ENCODE measurements at regions not wholly inside any gene's neighbourhood (a gene's known extent, or its start where the extent isn't known, plus 50 kb on each side); places are given as distances from the start of the nearest gene placed in this dataset.

DNA sequence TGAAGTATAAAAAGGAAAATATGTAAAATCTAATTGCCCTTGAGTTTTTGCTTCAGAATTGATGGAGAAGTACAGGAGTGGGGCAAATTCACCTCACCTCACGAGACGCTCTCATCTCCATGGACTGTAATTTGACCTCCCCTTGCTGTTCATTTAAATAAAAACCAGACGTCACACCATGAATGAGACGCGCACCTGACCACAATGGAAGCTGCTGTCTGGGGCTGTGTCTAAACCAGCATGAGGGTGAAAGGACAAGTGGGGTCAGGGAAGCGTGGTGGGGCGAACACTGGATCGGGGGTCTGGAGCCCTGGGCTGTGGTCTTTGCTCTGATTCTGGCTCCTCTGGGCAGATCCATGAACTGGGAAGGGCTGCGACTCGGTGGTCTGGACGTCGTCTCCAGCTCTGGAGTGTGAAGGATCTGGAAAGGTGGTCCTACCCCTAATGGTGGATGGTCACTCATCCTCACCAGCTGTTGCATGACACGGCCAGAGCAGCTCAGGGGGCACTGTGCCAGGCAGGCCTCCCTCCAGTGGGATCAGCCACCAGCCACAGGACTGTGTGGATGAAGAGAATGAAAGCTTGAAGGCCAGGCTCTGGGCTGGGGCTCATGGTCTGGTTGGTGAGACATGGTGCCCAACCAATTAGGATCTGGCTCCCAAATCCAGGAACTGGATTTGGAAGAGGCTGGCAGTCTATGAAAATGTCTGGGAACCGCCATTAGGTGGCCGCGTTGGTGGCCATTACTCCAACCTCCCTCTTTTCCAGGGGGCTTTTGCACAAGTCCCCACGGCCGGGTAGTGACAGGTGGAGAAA, 728.6 kb downstream of the PTPRU start (continued):
- TF ChIP-seq, protein P1, sequence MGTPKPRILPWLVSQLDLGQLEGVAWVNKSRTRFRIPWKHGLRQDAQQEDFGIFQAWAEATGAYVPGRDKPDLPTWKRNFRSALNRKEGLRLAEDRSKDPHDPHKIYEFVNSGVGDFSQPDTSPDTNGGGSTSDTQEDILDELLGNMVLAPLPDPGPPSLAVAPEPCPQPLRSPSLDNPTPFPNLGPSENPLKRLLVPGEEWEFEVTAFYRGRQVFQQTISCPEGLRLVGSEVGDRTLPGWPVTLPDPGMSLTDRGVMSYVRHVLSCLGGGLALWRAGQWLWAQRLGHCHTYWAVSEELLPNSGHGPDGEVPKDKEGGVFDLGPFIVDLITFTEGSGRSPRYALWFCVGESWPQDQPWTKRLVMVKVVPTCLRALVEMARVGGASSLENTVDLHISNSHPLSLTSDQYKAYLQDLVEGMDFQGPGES (IDR thresholded peaks at IDR 0.05) = no peak
- TF ChIP-seq YBX1 (IDR thresholded peaks at IDR 0.05) = no peak
- no peak for TF ChIP-seq TBL1XR1 (IDR thresholded peaks at IDR 0.05; ENCODE audit: low read depth, low read length)
- TF ChIP-seq ZNF207 (IDR thresholded peaks at IDR 0.05; ENCODE audit: borderline replicate concordance) = no peak
- no peak for TF ChIP-seq NFYA (IDR thresholded peaks at IDR 0.05; ENCODE audit: borderline replicate concordance, low read depth, low read length)

DNA sequence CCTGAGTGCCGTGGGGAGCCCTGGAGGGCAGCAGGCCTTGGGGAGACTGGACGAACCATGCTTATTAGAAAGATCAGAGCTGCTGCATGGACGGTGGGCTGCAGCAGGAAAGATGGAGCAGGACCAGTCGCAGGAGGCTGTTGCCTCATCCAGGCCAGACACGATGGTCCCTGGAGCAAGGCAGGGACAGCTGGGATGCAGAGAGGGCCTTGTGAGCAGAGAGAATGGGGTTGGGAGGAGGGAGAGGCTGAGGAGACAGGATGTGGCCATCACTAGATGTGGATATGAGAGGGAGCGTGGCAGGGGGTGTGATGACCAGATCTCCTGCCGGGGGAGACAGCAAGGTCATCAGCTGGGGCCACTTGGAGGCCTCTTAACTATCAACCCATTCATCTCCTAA, 727.6 kb downstream of the PTPRU start:
- FAIRE-seq (no peak), DNase-seq (ENCODE audit: low read depth, low spot score) (no peak), ATAC-seq (no peak)
- intact Hi-C loops (cut with micrococcal nuclease; ENCODE audit: unreplicated experiment) (no loop called here), in situ Hi-C loops (cut with MboI) (no loop called here)
- CTCF ChIA-PET = no interaction called here
- Histone ChIP-seq H3K4me3 (no peak overlapping the region), H3K79me2 (ENCODE audit: control insufficient read depth, insufficient read depth, low read length) (no peaks in the 10 kb centered on the region), H2AFZ (ENCODE audit: control insufficient read depth, low read depth, low read length) (no peak overlapping the region), H3K4me2 (ENCODE audit: control insufficient read depth, insufficient read depth) (no peak overlapping the region), H3K27me3 (replicated peaks in 1 of 2; ENCODE audit: control insufficient read depth in 2 of 2, insufficient read depth in 2 of 2, low read length in 1 of 2) (no peaks in the 10 kb centered on the region; a peak in 1 of 4 replicates), H3K9me3 (replicated peaks; ENCODE audit: control insufficient read depth, insufficient read depth, low read length) (no peaks in the 10 kb centered on the region), H3K36me3 (ENCODE audit: control insufficient read depth in 2 of 2, insufficient read depth in 2 of 2, low read length in 1 of 2) (no peaks in the 10 kb centered on the region), H3K9ac (ENCODE audit: control insufficient read depth, insufficient read depth, low read length) (no peak overlapping the region), H3K27ac (ENCODE audit: control insufficient read depth, insufficient read depth) (no peak overlapping the region), H4K20me1 (ENCODE audit: control insufficient read depth, insufficient read depth) (no peaks in the 10 kb centered on the region), H3K4me1 (ENCODE audit: control insufficient read depth, insufficient read depth, low read length) (no peaks in the 10 kb centered on the region)
- RAD21 ChIA-PET (ENCODE audit: unreplicated experiment) = no interaction called here
- 14% methylated on average over 7 of the region's 7 CpGs for WGBS (ENCODE audit: insufficient coverage, insufficient replicate concordance, low lambda C conversion rate, missing lambda C conversion rate)
- no TSS peak for BruUV-seq (replicated peaks)
- POLR2A ChIA-PET = no interaction called here
- SMC1A ChIA-PET (ENCODE audit: uncharacterized antibody, unreplicated experiment) = no interaction called here
- no peak for TF ChIP-seq BHLHE40 (IDR thresholded peaks at IDR 0.05; ENCODE audit: borderline replicate concordance in 1 of 2, low read depth in 2 of 2, low read length in 1 of 2)
- TF ChIP-seq KDM1A (IDR thresholded peaks at IDR 0.05; ENCODE audit: borderline replicate concordance) = no peak
- TF ChIP-seq SIX5 (IDR thresholded peaks at IDR 0.05; ENCODE audit: low read depth, low read length, severe bottlenecking) = no peak
- TF ChIP-seq, protein P1 (IDR thresholded peaks at IDR 0.05) = no peak
- no peak for TF ChIP-seq ZNF207 (IDR thresholded peaks at IDR 0.05; ENCODE audit: borderline replicate concordance)
- no peak for TF ChIP-seq YY1 (IDR thresholded peaks at IDR 0.05; ENCODE audit: low read depth, low read length)
- TF ChIP-seq, protein P2, sequence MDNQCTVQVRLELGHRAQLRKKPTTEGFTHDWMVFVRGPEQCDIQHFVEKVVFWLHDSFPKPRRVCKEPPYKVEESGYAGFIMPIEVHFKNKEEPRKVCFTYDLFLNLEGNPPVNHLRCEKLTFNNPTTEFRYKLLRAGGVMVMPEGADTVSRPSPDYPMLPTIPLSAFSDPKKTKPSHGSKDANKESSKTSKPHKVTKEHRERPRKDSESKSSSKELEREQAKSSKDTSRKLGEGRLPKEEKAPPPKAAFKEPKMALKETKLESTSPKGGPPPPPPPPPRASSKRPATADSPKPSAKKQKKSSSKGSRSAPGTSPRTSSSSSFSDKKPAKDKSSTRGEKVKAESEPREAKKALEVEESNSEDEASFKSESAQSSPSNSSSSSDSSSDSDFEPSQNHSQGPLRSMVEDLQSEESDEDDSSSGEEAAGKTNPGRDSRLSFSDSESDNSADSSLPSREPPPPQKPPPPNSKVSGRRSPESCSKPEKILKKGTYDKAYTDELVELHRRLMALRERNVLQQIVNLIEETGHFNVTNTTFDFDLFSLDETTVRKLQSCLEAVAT (IDR thresholded peaks at IDR 0.05) = no peak
- TF ChIP-seq NRF1 (conservative IDR thresholded peaks at IDR 0.05; ENCODE audit: low read depth, low read length) = no peak
- TF ChIP-seq, protein P3, sequence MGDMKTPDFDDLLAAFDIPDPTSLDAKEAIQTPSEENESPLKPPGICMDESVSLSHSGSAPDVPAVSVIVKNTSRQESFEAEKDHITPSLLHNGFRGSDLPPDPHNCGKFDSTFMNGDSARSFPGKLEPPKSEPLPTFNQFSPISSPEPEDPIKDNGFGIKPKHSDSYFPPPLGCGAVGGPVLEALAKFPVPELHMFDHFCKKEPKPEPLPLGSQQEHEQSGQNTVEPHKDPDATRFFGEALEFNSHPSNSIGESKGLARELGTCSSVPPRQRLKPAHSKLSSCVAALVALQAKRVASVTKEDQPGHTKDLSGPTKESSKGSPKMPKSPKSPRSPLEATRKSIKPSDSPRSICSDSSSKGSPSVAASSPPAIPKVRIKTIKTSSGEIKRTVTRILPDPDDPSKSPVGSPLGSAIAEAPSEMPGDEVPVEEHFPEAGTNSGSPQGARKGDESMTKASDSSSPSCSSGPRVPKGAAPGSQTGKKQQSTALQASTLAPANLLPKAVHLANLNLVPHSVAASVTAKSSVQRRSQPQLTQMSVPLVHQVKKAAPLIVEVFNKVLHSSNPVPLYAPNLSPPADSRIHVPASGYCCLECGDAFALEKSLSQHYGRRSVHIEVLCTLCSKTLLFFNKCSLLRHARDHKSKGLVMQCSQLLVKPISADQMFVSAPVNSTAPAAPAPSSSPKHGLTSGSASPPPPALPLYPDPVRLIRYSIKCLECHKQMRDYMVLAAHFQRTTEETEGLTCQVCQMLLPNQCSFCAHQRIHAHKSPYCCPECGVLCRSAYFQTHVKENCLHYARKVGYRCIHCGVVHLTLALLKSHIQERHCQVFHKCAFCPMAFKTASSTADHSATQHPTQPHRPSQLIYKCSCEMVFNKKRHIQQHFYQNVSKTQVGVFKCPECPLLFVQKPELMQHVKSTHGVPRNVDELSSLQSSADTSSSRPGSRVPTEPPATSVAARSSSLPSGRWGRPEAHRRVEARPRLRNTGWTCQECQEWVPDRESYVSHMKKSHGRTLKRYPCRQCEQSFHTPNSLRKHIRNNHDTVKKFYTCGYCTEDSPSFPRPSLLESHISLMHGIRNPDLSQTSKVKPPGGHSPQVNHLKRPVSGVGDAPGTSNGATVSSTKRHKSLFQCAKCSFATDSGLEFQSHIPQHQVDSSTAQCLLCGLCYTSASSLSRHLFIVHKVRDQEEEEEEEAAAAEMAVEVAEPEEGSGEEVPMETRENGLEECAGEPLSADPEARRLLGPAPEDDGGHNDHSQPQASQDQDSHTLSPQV (IDR thresholded peaks at IDR 0.05) = no peak
